ENCODE measurements at regions not wholly inside any gene's neighbourhood (a gene's known extent, or its start where the extent isn't known, plus 50 kb on each side); places are given as distances from the start of the nearest gene placed in this dataset.

- TF ChIP-seq POLR2A (IDR thresholded peaks at IDR 0.05) = no peak
- TF ChIP-seq, protein P1, sequence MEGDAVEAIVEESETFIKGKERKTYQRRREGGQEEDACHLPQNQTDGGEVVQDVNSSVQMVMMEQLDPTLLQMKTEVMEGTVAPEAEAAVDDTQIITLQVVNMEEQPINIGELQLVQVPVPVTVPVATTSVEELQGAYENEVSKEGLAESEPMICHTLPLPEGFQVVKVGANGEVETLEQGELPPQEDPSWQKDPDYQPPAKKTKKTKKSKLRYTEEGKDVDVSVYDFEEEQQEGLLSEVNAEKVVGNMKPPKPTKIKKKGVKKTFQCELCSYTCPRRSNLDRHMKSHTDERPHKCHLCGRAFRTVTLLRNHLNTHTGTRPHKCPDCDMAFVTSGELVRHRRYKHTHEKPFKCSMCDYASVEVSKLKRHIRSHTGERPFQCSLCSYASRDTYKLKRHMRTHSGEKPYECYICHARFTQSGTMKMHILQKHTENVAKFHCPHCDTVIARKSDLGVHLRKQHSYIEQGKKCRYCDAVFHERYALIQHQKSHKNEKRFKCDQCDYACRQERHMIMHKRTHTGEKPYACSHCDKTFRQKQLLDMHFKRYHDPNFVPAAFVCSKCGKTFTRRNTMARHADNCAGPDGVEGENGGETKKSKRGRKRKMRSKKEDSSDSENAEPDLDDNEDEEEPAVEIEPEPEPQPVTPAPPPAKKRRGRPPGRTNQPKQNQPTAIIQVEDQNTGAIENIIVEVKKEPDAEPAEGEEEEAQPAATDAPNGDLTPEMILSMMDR (IDR thresholded peaks at IDR 0.05 in 8 of 11, conservative IDR thresholded peaks at IDR 0.05 in 3 of 11) = no peak
These were observed 78.1 kb upstream of the DHX40 start for GRCh38 chr17:59487161-59487873.
